ENCODE measurements at regions not wholly inside any gene's neighbourhood (a gene's known extent, or its start where the extent isn't known, plus 50 kb on each side); places are given as distances from the start of the nearest gene placed in this dataset.

DNA sequence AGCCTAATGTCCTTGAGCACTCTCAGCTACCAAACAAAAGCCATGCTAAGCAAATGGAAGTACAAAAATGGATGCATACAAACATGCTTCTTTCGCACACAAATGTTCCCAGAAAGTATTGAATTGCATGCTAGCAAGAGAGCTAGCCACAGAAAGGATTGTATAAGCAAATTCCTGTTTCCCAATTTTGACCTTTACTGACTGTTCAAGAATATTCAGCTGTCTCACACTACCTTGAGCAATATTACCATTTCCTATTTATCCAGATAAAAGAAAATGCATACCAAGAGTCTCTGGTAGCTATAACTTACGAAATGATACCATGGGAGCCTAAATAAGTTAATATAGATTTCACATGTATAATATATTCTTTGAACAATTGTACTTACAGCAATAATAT is 264.6 kb downstream of the TMEM167A start:
- DNase-seq (ENCODE audit: insufficient read length, low spot score, missing footprints) = peak; percentile 62
- H3K79me2 ChIP-seq (ENCODE audit: insufficient read depth, low read length) = no peaks in the 10 kb centered on the region
- H3K4me1 ChIP-seq (ENCODE audit: insufficient read depth, low read length) = no peaks in the 10 kb centered on the region
- no peak for TF ChIP-seq CTCF (IDR thresholded peaks at IDR 0.05; ENCODE audit: extremely low read depth, low read depth, low read length)
- H3K9me3 ChIP-seq (ENCODE audit: low read depth, low read length) = no peaks in the 10 kb centered on the region
- H2AFZ ChIP-seq (ENCODE audit: low read length) = no peak overlapping the region
- no peaks in the 10 kb centered on the region for H4K20me1 ChIP-seq (ENCODE audit: insufficient read depth, low read length)
- H3K4me2 ChIP-seq (ENCODE audit: insufficient read depth, low read length) = no peak overlapping the region
- H3K4me3 ChIP-seq (ENCODE audit: insufficient read depth, low read length) = no peak overlapping the region
- H3K27me3 ChIP-seq (ENCODE audit: insufficient read depth, low read length) = peaks cover 2% of the 10 kb centered on the region
- no peaks in the 10 kb centered on the region for H3K36me3 ChIP-seq (ENCODE audit: insufficient read depth, low read length)
- no peak overlapping the region for H3K27ac ChIP-seq (ENCODE audit: low read depth, low read length)

- no peak for DNase-seq (ENCODE audit: insufficient read length, low spot score, missing footprints)
- Histone ChIP-seq H4K20me1 (ENCODE audit: insufficient read depth, low read length) (no peaks in the 10 kb centered on the region), H3K79me2 (ENCODE audit: insufficient read depth, low read length) (no peaks in the 10 kb centered on the region), H3K36me3 (ENCODE audit: insufficient read depth, low read length) (no peaks in the 10 kb centered on the region), H3K27ac (ENCODE audit: low read depth, low read length) (no peak overlapping the region), H3K4me3 (ENCODE audit: insufficient read depth, low read length) (no peak overlapping the region), H3K9me3 (ENCODE audit: low read depth, low read length) (no peaks in the 10 kb centered on the region), H2AFZ (ENCODE audit: low read length) (no peak overlapping the region), H3K4me1 (ENCODE audit: insufficient read depth, low read length) (no peaks in the 10 kb centered on the region), H3K27me3 (ENCODE audit: insufficient read depth, low read length) (no peaks in the 10 kb centered on the region), H3K4me2 (ENCODE audit: insufficient read depth, low read length) (no peak overlapping the region)
- no peak for TF ChIP-seq CTCF (IDR thresholded peaks at IDR 0.05; ENCODE audit: extremely low read depth, low read depth, low read length)
These were observed 265.7 kb downstream of the TMEM167A start for GRCh38 chr5:82811490-82811889.

- H2AFZ ChIP-seq (ENCODE audit: low read length) = no peak overlapping the region
- TF ChIP-seq CTCF (IDR thresholded peaks at IDR 0.05; ENCODE audit: extremely low read depth, low read depth, low read length) = no peak
These were observed 267.6 kb downstream of the TMEM167A start for GRCh38 chr5:82809420-82810143.

GRCh38 chr5:82808960-82809359 is 268.2 kb downstream of the TMEM167A start:
- H3K9me3 ChIP-seq (ENCODE audit: low read depth, low read length) = no peaks in the 10 kb centered on the region
- no peak overlapping the region for H3K4me2 ChIP-seq (ENCODE audit: insufficient read depth, low read length)
- H2AFZ ChIP-seq (ENCODE audit: low read length) = no peak overlapping the region
- no peak overlapping the region for H3K4me3 ChIP-seq (ENCODE audit: insufficient read depth, low read length)
- TF ChIP-seq CTCF (IDR thresholded peaks at IDR 0.05; ENCODE audit: extremely low read depth, low read depth, low read length) = no peak
- H4K20me1 ChIP-seq (ENCODE audit: insufficient read depth, low read length) = no peaks in the 10 kb centered on the region
- no peaks in the 10 kb centered on the region for H3K4me1 ChIP-seq (ENCODE audit: insufficient read depth, low read length)
- H3K27me3 ChIP-seq (ENCODE audit: insufficient read depth, low read length) = no peaks in the 10 kb centered on the region
- DNase-seq (ENCODE audit: insufficient read length, low spot score, missing footprints) = no peak
- H3K79me2 ChIP-seq (ENCODE audit: insufficient read depth, low read length) = no peaks in the 10 kb centered on the region
- H3K27ac ChIP-seq (ENCODE audit: low read depth, low read length) = no peak overlapping the region
- H3K36me3 ChIP-seq (ENCODE audit: insufficient read depth, low read length) = no peaks in the 10 kb centered on the region

More at GRCh38 chr5:82809420-82810143, 267.6 kb downstream of the TMEM167A start:
- DNase-seq (ENCODE audit: insufficient read length, low spot score, missing footprints) = no peak
- Histone ChIP-seq H4K20me1 (ENCODE audit: insufficient read depth, low read length) (no peaks in the 10 kb centered on the region), H3K4me3 (ENCODE audit: insufficient read depth, low read length) (no peak overlapping the region), H3K4me1 (ENCODE audit: insufficient read depth, low read length) (no peaks in the 10 kb centered on the region), H3K79me2 (ENCODE audit: insufficient read depth, low read length) (no peaks in the 10 kb centered on the region), H3K36me3 (ENCODE audit: insufficient read depth, low read length) (no peaks in the 10 kb centered on the region), H3K27ac (ENCODE audit: low read depth, low read length) (no peak overlapping the region), H3K4me2 (ENCODE audit: insufficient read depth, low read length) (no peak overlapping the region), H3K9me3 (ENCODE audit: low read depth, low read length) (no peaks in the 10 kb centered on the region), H3K27me3 (ENCODE audit: insufficient read depth, low read length) (no peaks in the 10 kb centered on the region)
